ENCODE measurements at regions not wholly inside any gene's neighbourhood (a gene's known extent, or its start where the extent isn't known, plus 50 kb on each side); places are given as distances from the start of the nearest gene placed in this dataset.

DNA sequence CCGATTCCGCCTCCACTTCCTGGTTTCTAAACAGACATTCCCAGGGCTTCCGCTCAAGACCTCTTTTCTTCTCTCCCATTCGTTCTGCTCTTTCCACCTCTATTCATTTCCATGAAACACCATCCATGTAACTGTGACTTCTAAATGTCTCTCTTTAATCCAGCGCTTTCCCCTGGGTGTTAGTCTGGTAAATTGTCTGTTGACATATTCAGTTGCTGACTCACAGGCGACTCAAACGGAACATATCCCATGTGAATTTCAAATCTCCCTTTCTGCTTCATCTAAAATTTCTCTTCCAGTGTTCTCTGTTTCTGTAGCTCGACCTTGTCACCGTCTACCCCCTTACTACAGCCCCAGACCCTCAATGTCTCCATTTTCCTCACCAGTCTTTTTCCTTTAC is 119.1 kb downstream of the PFKFB3 start:
- TF ChIP-seq, protein P1, sequence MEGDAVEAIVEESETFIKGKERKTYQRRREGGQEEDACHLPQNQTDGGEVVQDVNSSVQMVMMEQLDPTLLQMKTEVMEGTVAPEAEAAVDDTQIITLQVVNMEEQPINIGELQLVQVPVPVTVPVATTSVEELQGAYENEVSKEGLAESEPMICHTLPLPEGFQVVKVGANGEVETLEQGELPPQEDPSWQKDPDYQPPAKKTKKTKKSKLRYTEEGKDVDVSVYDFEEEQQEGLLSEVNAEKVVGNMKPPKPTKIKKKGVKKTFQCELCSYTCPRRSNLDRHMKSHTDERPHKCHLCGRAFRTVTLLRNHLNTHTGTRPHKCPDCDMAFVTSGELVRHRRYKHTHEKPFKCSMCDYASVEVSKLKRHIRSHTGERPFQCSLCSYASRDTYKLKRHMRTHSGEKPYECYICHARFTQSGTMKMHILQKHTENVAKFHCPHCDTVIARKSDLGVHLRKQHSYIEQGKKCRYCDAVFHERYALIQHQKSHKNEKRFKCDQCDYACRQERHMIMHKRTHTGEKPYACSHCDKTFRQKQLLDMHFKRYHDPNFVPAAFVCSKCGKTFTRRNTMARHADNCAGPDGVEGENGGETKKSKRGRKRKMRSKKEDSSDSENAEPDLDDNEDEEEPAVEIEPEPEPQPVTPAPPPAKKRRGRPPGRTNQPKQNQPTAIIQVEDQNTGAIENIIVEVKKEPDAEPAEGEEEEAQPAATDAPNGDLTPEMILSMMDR (IDR thresholded peaks at IDR 0.05; ENCODE audit: insufficient read depth, low read depth, low read length) = no peak
- POLR2A ChIA-PET = no interaction called here
- no peak for DNase-seq (ENCODE audit: low read depth)

DNA sequence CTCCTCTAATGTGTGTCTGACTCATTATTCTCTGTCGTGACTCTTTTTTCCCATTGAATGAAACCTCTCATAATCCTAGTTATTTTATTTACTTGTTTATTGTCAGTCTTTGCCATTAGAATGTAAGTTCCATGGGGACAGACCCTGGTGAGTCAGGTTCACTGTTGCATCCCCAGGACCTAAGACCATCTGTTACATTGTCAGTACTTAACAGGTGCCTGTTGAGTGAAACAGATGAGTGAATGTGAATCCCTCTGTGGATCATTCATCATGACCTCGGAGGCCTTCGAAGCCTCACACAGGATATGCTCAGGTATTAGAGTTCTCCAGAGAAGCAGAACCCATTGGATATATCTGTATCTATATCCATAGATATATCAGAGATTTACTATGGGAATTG is 120.1 kb downstream of the PFKFB3 start:
- no peak for DNase-seq (ENCODE audit: low read depth)
- Histone ChIP-seq H3K27me3 (ENCODE audit: control insufficient read depth, insufficient read depth, low read length) (no peaks in the 10 kb centered on the region), H3K4me3 (ENCODE audit: low read depth, low read length) (no peak overlapping the region), H3K36me3 (ENCODE audit: control insufficient read depth, insufficient read depth, low read length) (no peaks in the 10 kb centered on the region)
- POLR2A ChIA-PET = no interaction called here
- CTCF ChIA-PET = no interaction called here
- TF ChIP-seq, protein P1 (IDR thresholded peaks at IDR 0.05; ENCODE audit: insufficient read depth, low read depth, low read length) = no peak

More for the DNA sequence above, 119.1 kb downstream of the PFKFB3 start:
- Histone ChIP-seq H3K27me3 (ENCODE audit: control insufficient read depth, insufficient read depth, low read length) (no peaks in the 10 kb centered on the region), H3K4me3 (ENCODE audit: low read depth, low read length) (no peak overlapping the region), H3K36me3 (ENCODE audit: control insufficient read depth, insufficient read depth, low read length) (no peaks in the 10 kb centered on the region)
- CTCF ChIA-PET = no interaction called here

DNA sequence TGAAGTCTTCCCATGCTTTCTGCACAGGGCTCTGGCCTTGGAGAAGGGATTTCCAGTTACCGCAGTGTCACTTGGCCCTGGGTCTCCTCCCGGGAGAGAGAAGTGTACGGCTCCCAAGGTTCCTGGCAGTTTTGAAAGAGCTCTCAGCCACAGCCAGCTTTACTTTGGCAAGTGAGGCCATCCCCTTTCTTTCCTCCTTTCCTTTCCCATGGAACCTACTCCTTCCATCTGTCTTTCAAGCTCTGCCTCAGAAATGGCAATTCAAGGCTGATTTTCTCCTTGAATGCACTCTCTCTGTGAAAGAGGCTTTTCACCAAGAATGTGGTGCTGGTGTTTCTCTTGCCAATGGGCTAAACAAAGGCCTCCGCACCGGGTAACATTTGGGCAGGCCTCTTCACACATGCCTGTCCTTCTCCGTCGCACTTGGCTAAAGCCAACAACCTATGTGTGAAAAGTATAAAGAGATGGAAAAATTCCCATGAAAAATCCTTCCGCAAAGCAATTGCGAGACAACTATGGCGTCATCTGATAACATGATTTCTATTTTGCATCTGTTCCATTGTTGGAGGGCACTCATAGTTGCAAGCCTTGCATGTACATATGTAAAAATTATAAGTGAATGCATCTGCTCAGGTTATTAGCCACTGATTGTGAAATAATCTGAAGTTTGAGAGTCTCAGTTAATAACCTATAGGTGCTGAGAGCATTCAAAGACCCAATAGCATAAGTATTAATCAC is 125.4 kb downstream of the PFKFB3 start:
- CTCF ChIA-PET = interaction anchor here (1.1 kb wide), 1 partner anchor 10 kb away, joined by 3 read pairs; no protein-coding TSS in a partner anchor
- POLR2A ChIA-PET = interaction anchor here (0.6 kb wide), 1 partner anchor 53 kb away, joined by 8 read pairs; no protein-coding TSS in a partner anchor

DNA sequence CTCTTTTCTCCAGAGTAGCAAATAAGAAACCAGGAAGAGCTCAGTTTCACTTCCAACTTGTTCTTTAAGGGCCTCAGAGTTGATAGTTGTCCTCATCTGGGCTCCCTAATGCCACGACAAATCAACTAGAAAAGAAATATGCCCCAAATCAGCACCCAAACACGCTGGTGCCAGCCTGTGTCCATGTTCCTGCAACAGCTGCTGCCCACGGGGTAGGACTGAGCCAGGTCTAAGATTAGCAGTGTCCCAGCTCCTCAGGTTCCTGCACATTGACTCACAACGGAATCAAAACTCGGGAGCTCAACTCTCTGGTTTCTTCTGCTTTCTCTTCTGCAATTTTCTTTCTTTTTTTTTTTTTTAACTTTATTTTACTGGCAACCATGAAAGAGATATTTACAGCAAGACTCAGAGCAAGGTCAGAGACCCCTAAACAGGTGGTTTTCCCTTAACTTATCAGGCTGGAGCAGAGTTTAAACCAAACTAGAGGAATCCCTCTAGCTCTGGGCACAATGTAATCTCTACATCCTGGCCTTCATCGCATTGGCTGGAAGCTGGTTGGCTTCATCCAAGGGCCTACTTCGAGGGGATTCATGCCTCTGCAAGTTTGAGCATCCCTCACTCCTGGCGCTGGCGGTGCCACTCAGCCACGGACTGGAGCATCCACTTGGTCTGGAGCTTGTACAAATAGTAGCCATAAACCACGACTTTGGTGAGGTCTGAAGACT is 126.1 kb downstream of the PFKFB3 start:
- no peaks in the 10 kb centered on the region for H3K36me3 ChIP-seq (ENCODE audit: control insufficient read depth, insufficient read depth, low read length)
- no peak overlapping the region for H3K4me3 ChIP-seq (ENCODE audit: low read depth, low read length)
- CTCF ChIA-PET = interaction anchor here (1.1 to 2.3 kb wide), 2 partner anchors 9 to 12 kb away, joined by 3 to 6 read pairs; no protein-coding TSS in a partner anchor
- H3K27me3 ChIP-seq (ENCODE audit: control insufficient read depth, insufficient read depth, low read length) = no peaks in the 10 kb centered on the region
- POLR2A ChIA-PET = interaction anchor here (0.6 kb wide), 1 partner anchor 54 kb away, joined by 8 read pairs; no protein-coding TSS in a partner anchor
- TF ChIP-seq, protein P1 (IDR thresholded peaks at IDR 0.05; ENCODE audit: insufficient read depth, low read depth, low read length) = no peak
- DNase-seq (ENCODE audit: low read depth) = no peak

More for the DNA sequence above, 125.4 kb downstream of the PFKFB3 start:
- Histone ChIP-seq H3K4me3 (ENCODE audit: low read depth, low read length) (no peak overlapping the region), H3K36me3 (ENCODE audit: control insufficient read depth, insufficient read depth, low read length) (no peaks in the 10 kb centered on the region), H3K27me3 (ENCODE audit: control insufficient read depth, insufficient read depth, low read length) (no peaks in the 10 kb centered on the region)
- TF ChIP-seq, protein P1 (IDR thresholded peaks at IDR 0.05; ENCODE audit: insufficient read depth, low read depth, low read length) = no peak
- no peak for DNase-seq (ENCODE audit: low read depth)

DNA sequence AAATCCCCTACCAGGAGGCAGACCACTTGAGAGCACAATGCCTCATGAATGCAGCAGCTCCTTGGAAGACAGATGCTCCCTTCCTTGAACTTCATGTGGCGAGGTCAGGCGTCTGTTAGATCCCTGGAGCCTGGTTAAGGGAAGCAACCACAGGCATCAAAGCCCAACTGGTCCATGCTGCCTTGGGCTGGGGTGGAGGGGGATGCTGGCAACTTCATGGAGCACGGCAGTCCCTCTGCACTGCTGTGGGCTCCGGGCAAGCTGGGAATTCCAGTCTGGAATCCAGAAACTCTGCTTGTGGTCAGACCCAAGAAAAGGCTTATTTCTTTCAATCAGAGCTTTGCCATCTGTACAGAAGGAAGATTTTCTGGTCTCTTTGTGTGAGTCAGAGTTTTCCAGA is 130.4 kb downstream of the PFKFB3 start:
- TF ChIP-seq, protein P1 (IDR thresholded peaks at IDR 0.05; ENCODE audit: insufficient read depth, low read depth, low read length) = no peak
- DNase-seq (ENCODE audit: low read depth) = no peak
- H3K27me3 ChIP-seq (ENCODE audit: control insufficient read depth, insufficient read depth, low read length) = no peaks in the 10 kb centered on the region
- POLR2A ChIA-PET = no interaction called here
- H3K36me3 ChIP-seq (ENCODE audit: control insufficient read depth, insufficient read depth, low read length) = no peaks in the 10 kb centered on the region
- H3K4me3 ChIP-seq (ENCODE audit: low read depth, low read length) = no peak overlapping the region
- CTCF ChIA-PET = no interaction called here
